ENCODE measurements at regions not wholly inside any gene's neighbourhood (a gene's known extent, or its start where the extent isn't known, plus 50 kb on each side); places are given as distances from the start of the nearest gene placed in this dataset.

- TF ChIP-seq CTCF (IDR thresholded peaks at IDR 0.05) = no peak
- no peak for TF ChIP-seq POLR2A (IDR thresholded peaks at IDR 0.05)
Observed at GRCh38 chr13:90395846-90396245, 951.6 kb upstream of the MIR17HG start.

All from esophagus squamous epithelium (tissue), 4 donors.